Tibial nerve (tissue), 4 donors: ENCODE measurements at regions not wholly inside any gene's neighbourhood (a gene's known extent, or its start where the extent isn't known, plus 50 kb on each side); places are given as distances from the start of the nearest gene placed in this dataset.

Experiments used
- DNase-seq, 2 donors: peaks; one replicate each; pipeline ENCODE4 v3.0.0-alpha.2; 2019; ENCODE audit warnings: low spot score in 2 of 2
- H3K27ac ChIP-seq, 4 donors: fragments of 200-600 bp; sonication (generic) in 3 of 4; one replicate each; pipeline ENCODE4 v1.5.1; 2017 to 2019; ENCODE audit warnings: mild to moderate bottlenecking in 1 of 4
- H3K27me3 ChIP-seq, 2 donors: fragments of 200-600 bp; sonication (generic) in 1 of 2; one replicate each; pipeline versions ENCODE4 v1.5.1 to v1.6.0; 2017 to 2019
- H3K36me3 ChIP-seq, 3 donors: fragments of 200-600 bp; sonication (generic); one replicate each; pipeline ENCODE4 v1.5.1; 2018 to 2019
- H3K4me1 ChIP-seq, 4 donors: fragments of 200-600 bp; sonication (generic) in 3 of 4; one replicate each; pipeline ENCODE4 v1.5.1; 2017 to 2019
- H3K4me3 ChIP-seq, 4 donors: fragments of 200-600 bp; sonication (generic) in 3 of 4; one replicate each; pipeline ENCODE4 v1.5.1; 2017 to 2019; ENCODE audit warnings: mild to moderate bottlenecking in 1 of 4, moderate library complexity in 1 of 4
- H3K9me3 ChIP-seq, 4 donors: fragments of 200-600 bp; sonication (generic) in 3 of 4; one replicate each; pipeline ENCODE4 v1.5.1; 2017 to 2019
- CTCF ChIP-seq, 5 experiments: fragments of 200-600 bp in 3 of 5; fragments of 450-650 bp in 2 of 5; sonication (generic) in 3 of 5; IDR thresholded peaks; one replicate each; pipeline ENCODE4 v1.5.1; 2016 to 2019; ENCODE audit warnings: antibody characterized with exemption in 5 of 5, mild to moderate bottlenecking in 3 of 5, moderate library complexity in 2 of 5
- EP300 ChIP-seq, 2 donors: sonication (generic); formaldehyde crosslinking; IDR thresholded peaks; one replicate each; pipeline ENCODE4 v1.6.1; 2017; ENCODE audit warnings: antibody characterized with exemption in 2 of 2, mild to moderate bottlenecking in 1 of 2
- POLR2A ChIP-seq, 2 donors: fragments of 450-650 bp; IDR thresholded peaks; one replicate each; pipeline ENCODE4 v1.6.1; 2017; ENCODE audit warnings: antibody characterized with exemption in 2 of 2, mild to moderate bottlenecking in 2 of 2, moderate library complexity in 2 of 2
- WGBS, 2 donors: methylation state at CpG; one replicate each; pipeline ENCODE4 v1.1.5; 2018; 5-methylcytosine and 5-hydroxymethylcytosine counted together

DNA sequence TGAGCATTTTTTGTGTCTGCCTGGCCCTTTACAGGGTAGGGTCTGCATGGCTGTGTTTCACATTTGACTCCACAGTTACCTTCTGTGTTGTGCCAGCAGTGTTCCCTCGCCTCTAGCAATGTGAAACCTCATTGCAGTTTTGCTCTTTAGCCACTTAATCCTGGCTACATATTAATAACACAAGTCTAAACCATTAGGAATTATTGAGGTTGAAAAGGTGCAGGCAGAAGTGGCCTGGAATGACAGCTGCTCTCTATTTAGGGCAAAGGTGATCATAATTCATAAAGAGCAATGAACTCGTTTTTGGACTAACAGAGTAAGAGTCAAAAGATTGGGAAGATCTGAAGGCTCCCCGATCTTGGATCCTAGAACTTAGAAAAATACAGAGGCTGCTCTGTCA, 176.7 kb upstream of the RAD23B start:
- TF ChIP-seq CTCF (IDR thresholded peaks at IDR 0.05) (no peak), POLR2A (IDR thresholded peaks at IDR 0.05) (no peak), EP300 (IDR thresholded peaks at IDR 0.05) (no peak)
- no peak for DNase-seq
- H3K4me1 ChIP-seq = no peaks in the 10 kb centered on the region
- H3K4me3 ChIP-seq = no peak overlapping the region
- no peak overlapping the region for H3K27ac ChIP-seq
- no peaks in the 10 kb centered on the region for H3K27me3 ChIP-seq
- no peaks in the 10 kb centered on the region for H3K36me3 ChIP-seq
- H3K9me3 ChIP-seq = no peaks in the 10 kb centered on the region
- WGBS, 2 donors = 81 to 85% methylated on average over 3 of the region's 3 CpGs

DNA sequence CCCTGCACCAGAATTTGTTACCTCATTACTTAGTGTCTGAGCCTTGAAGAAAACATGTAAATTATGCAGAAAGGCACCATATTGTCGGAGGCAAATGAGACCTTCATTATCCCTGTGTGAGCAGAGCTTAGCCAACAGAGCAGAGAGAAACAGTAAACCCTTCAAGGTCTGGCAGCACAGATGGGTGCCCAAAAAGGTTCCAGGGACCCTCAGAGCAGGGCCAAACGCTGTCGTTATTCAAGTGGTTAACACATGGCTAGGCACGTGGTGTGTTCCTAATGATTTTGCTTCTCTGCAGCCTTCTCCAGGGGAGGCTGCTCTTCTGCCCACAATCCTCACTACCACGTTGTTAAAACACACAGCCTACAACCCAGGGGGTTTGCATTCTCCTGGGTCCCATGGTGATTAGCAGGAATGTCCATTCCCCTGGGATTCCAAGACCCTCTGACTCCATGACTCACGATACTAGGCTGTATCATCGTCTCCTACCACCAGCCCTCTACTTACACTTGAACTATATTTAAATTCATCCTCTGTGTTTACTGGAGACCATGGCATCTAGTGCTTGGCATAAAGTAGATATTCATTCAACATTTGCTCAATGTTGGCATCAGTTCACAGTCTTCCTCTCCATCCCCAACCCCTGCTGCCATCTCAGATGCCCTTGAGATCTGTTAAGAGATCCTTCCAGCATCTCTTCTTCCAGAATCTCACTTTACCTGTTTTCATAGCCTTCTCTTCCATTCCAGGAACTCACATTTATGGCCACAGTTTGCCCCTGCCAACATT, 174.5 kb upstream of the RAD23B start:
- Histone ChIP-seq H3K9me3 (no peaks in the 10 kb centered on the region), H3K27ac (no peak overlapping the region), H3K4me3 (no peak overlapping the region), H3K4me1 (no peaks in the 10 kb centered on the region), H3K27me3 (no peaks in the 10 kb centered on the region), H3K36me3 (no peaks in the 10 kb centered on the region)
- DNase-seq = no peak
- TF ChIP-seq EP300 (IDR thresholded peaks at IDR 0.05) (no peak), POLR2A (IDR thresholded peaks at IDR 0.05) (no peak), CTCF (IDR thresholded peaks at IDR 0.05) (no peak)
- WGBS, 2 donors = 69 to 79% methylated on average over 7 of the region's 7 CpGs

DNA sequence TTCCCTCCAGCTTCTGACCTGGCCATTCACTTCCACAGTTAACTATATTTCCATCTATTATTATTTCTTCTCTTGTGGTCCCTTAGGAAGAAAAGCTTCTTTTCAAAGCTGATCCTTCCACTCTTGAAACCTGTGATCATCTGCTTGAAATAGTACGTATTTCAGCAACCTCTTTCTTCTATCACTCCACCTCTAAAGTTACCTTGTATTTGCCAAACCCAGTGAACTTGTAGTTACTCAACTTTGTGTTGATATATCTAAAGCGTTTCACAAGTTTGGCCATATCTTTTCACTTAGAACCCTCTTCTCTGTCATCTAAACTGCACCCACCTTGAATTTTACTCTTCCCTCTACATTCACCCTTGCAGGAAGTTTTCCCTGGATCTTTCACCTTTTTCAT, 173.8 kb upstream of the RAD23B start:
- H3K36me3 ChIP-seq = no peaks in the 10 kb centered on the region
- TF ChIP-seq EP300 (IDR thresholded peaks at IDR 0.05) (no peak), CTCF (IDR thresholded peaks at IDR 0.05) (no peak), POLR2A (IDR thresholded peaks at IDR 0.05) (no peak)
- H3K27me3 ChIP-seq = no peaks in the 10 kb centered on the region
- WGBS, 2 donors = 91 to 100% methylated on average over 2 of the region's 2 CpGs
- no peak for DNase-seq
- H3K4me3 ChIP-seq = no peak overlapping the region
- no peak overlapping the region for H3K27ac ChIP-seq
- H3K9me3 ChIP-seq = no peaks in the 10 kb centered on the region
- no peaks in the 10 kb centered on the region for H3K4me1 ChIP-seq

GRCh38 chr9:107110153-107110552, 172.9 kb upstream of the RAD23B start:
- H3K9me3 ChIP-seq = no peaks in the 10 kb centered on the region
- H3K4me1 ChIP-seq = peaks cover 0 to 3% (median 0%) of the 10 kb centered on the region in 4 donors
- no peaks in the 10 kb centered on the region for H3K27me3 ChIP-seq
- no peak overlapping the region for H3K27ac ChIP-seq
- TF ChIP-seq CTCF (IDR thresholded peaks at IDR 0.05) (no peak), EP300 (IDR thresholded peaks at IDR 0.05) (no peak), POLR2A (IDR thresholded peaks at IDR 0.05) (no peak)
- H3K4me3 ChIP-seq = no peak overlapping the region
- H3K36me3 ChIP-seq = no peaks in the 10 kb centered on the region
- 64 to 88% methylated on average over 2 of the region's 2 CpGs for WGBS, 2 donors
- DNase-seq = no peak

GRCh38 chr9:107112707-107113243, 170.3 kb upstream of the RAD23B start:
- WGBS, 2 donors = 2 to 96% methylated on average over 1 of the region's 1 CpG
- H3K4me3 ChIP-seq = no peak overlapping the region
- H3K27me3 ChIP-seq = no peaks in the 10 kb centered on the region
- H3K36me3 ChIP-seq = no peaks in the 10 kb centered on the region
- no peak overlapping the region for H3K27ac ChIP-seq
- DNase-seq = no peak
- peaks cover 0 to 3% (median 0%) of the 10 kb centered on the region in 4 donors for H3K4me1 ChIP-seq
- TF ChIP-seq CTCF (IDR thresholded peaks at IDR 0.05) (no peak), EP300 (IDR thresholded peaks at IDR 0.05) (no peak), POLR2A (IDR thresholded peaks at IDR 0.05) (no peak)
- H3K9me3 ChIP-seq = no peaks in the 10 kb centered on the region
